Amniotic stem cell (primary cell): ENCODE measurements at regions not wholly inside any gene's neighbourhood (a gene's known extent, or its start where the extent isn't known, plus 50 kb on each side); places are given as distances from the start of the nearest gene placed in this dataset.
"Not testable (repeated sequence)": the region's sequence is repeated elsewhere in the genome, so short reads cannot be mapped to it uniquely, and the experiment has no call there.

Source experiments
- DNase-seq: peaks from one replicate; lab custom pipeline; 2025; lab: John Stamatoyannopoulos, UW

DNA sequence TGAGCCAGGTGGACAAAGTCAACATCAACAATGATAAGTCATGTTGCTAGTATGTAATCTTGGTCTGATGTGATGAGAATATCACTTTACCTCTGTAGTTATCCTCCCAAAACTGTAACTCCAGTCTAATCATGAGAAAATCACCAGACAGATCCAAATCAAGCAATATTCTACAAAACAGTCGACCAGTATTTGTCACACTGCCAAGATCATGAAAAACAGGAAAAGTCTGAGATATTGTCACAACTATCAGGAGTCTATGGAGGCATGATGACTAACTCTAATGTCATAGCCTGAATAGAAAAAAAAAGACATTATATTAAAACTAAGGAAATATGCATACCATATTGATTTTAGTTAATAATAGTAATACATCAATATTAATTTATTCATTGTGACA, 1883.3 kb upstream of the CELF4 start:
- no peak for DNase-seq

DNA sequence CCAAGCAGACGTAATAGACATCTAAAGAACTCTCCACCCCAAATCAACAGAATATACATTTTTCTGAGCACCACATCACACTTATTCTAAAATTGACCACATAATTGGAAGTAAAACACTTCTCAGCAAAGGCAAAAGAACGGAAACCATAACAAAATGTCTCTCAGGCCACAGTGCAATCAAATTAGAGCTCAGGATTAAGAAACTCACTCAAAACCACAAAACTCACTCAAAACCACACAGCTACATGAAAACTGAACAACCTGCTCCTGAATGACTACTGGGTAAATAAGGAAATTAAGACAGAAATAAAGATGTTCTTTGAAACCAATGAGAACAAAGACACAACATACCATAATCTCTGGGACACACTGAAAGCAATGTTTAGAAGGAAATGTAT, 1879.4 kb upstream of the CELF4 start:
- DNase-seq = not testable (repeated sequence)

DNA sequence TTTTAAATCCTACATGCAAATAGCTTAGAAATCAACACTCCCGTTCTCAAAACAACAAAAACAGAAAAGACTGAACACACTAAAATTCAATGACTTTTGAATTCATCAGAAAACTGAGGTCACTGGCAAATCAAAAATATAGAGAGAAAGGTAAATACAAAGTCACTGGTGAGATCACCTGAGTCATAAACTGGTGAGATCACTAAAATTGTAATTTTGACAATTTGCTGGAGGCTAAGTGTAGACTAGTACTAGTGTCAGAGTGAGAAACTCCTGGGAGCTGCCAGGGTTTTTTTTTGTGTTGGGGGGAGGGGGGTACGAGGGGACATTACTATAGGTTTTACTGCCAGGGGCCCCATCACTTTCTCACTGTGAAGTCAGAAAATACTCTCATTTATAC, 1876.0 kb upstream of the CELF4 start:
- DNase-seq = no peak

DNA sequence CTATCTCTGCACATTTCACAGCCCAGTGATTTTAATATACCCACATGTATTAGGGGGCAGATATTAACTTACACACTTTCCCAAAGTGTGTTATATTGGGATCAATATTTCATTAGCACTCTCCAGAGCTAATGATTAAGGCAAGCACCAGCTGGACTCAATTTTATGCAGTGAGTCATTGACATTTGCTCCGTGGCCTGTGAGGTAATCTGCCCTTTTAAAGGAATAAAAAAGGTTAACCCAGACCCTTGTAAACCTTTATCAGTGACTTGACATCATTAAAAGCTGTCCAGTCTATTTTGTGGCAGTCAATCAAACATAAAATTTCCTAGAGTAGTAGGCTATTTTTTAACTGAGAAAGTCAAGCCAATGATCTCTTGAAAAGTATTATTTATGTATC, 1870.4 kb upstream of the CELF4 start:
- DNase-seq = no peak

DNA sequence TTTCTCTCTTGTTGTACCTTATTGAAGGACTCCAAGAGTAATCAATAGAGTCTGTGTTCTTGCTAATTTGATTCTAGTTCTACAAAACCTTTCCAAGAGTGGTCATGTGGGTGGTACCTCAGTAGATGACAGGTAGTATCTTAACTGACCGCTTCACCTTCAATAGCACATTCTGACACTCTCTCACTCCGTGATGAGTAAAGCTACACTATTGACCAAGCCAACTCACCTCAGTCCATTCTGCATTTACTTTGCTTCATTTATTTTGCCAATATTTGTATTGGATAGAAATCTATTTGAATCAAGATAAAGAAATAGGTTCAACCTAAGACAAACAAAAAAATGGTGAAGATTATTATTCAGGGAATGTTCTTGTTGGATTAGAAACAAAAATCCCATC, 1869.6 kb upstream of the CELF4 start:
- no peak for DNase-seq

DNA sequence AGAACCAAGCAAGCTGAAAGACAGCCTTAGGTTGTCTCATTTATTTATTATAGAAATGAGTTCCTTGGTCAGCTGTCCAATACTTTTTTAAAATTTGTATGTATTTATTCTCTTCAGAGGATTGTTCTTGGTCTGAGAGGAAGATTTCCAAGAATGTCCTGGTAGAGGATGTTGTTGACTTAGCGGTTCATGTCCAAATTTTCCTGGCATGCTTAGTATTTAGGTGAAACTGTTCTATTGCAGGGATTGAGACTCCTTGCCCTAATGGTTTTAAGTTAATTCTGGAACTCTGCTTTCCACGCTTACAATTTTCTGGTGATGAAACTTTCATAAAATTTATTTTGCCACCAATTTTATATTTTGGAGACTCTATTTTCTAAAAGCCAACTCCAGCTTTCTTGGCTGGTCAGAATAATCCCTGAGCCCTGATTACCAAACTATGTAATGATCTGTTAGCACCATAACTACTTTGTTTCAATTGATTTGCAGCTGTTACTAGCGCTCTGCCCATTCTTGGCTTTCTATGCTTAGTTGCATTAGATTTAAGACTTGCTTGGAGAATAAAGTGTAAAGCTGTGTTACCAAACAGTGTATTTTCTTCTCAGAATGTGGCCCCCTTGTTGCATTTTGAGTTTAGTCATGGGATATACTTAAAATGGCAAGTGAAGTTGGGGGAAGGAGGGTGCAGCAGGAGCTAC, 1868.8 kb upstream of the CELF4 start:
- DNase-seq = no peak

DNA sequence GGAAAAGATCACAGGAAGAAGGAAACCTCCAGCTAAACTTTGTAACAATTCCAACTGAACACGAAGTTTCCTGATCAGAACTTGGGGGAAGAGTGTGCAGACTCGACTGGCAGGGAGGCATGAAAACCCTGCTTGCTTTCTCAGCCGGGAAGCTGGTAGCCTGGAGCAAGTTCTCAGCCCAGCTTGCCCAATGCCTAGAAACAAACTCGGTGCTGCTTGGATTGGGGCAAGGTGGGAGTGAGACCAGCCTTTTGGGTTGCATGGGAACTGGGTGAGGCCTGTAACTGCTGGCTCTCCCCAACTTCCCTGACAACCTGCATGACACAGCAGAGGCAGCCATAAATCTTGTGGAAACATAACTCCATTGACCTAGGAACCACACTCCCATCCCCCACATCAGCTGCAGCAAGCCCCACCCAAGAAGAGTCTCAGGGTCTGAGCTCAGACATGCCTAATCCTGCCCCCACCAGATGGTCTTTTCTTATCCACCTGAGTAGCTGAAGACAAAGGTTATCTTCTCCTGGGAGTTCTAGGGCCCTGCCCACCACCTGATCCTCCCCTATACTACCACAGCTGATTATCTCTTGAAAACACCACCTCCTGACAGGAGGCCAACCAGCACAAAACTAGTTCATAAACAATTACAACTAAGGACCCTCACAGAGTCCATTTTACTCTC, 1859.7 kb upstream of the CELF4 start:
- DNase-seq = no peak

DNA sequence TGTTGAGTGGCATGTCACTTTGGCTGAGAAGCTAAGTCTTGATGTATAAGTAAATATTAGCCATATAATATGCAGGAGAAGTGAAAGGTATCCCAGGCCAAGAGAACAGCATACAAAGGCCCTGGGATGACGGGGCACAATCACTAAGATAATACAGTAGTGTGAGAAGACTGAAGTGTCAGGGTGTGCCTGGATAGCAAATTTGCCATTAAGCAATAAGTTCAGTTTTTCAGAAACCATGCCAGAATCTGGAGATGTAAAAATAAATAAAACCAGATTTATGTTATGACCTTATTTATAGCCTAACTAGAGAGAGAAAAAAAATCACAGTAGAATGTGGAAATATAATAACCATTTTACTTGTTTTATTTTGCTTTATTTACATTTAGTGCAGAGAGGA, 1858.7 kb upstream of the CELF4 start:
- no peak for DNase-seq

DNA sequence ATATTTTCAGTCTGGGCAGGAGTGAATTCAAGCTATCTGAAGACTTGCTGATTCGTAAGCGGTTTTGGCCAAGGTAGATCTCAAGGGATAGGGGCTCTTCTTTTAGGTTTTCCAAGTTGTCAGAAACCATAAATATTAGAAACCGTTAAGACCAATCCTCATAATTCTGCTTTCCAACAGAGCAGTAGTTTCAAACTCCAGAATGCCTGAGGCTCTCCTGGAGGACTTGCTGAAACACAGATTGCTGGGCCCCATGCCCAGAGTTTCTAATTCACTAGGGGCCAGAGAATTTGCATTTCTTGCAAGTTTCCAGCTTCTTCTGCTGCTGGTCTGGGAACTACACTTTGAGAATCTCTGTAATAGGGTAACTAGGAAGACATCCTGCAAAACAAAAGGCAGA, 1855.7 kb upstream of the CELF4 start:
- no peak for DNase-seq

DNA sequence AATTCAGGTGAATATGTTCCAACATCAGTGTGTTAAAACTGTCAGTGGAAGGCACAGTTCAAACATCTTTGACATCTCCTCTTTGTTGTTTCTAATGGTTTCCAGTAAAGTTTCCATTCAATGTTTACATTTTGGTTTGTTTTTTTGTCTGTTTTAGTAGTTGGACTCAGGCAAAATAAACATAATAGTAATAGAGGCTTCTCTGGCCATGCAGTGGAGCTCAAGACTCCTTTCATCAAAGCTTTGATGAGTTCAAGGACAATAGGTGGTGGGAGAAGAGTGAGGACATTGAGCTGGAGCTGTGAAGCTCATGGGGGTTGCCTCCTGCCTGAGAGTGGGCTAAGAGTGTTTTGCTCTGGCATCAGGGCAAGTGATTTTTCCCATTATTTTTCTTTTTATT, 1853.7 kb upstream of the CELF4 start:
- no peak for DNase-seq

DNA sequence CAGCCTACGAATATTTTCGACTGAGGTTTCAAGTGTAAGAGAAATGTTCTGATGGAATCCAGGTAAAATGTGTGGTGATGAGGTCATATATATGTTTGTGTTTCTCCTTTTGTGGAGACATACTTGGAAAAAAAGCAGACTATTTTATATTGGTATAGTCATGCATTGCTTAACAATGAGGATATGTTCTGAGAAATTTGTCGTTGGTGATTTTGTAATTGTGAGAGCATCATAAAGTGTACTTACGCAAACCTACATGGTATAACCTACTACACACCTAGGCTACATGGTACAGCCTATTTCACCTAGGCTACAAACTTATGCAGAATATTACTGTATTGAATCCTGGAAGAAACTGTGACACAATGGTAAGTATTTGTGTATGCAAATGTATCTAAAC, 1849.9 kb upstream of the CELF4 start:
- DNase-seq = no peak

DNA sequence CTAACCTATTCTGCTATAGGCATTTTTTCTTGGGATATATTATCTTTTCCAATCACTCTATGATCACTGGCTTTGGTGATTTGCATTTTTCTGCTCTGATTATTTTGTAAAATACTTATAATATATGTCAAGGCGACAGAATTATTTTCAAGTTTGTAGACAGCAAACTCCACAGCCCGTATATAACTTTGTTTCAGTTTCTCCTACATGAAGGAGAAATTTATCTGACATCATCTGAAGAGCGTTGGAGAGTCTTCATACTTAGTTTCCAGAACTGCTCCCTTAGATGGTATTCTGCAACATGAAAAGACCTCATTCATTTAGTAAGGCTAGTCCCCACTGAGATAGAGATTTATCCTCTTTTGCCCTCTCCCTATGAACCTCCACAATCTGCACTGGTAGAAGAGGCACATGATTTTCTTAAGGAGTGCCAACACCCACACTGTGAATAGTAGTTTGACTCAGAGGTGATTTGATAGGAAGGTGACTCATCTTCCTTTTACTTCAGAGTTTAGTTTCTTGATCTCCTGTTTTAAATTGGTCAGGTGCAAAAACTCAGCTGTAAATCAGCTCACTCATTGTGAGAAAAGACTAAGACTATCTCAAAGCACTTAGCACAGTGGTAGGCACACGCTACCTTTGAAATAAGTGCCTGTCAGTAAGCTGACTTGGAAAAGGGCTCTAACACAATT, 1848.6 kb upstream of the CELF4 start:
- DNase-seq = no peak

DNA sequence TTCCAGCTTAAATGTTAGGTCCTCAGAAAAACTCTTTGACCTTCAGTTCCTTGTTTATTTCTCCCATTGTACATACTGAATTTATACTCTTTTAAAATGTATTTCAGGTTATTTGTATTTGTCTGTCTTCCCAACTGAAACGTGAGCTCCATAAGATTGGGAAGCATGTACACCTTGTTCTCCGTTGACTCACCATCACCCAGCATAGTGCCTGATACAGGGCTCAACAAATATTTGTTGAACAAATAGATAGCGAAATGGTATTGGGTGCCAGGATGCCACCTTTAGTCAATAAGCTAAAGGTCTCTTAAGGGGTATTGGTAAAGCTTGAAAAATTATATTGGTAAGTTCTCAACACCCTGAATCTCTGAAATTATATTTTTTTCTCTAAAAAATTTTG, 1841.3 kb upstream of the CELF4 start:
- DNase-seq = no peak

DNA sequence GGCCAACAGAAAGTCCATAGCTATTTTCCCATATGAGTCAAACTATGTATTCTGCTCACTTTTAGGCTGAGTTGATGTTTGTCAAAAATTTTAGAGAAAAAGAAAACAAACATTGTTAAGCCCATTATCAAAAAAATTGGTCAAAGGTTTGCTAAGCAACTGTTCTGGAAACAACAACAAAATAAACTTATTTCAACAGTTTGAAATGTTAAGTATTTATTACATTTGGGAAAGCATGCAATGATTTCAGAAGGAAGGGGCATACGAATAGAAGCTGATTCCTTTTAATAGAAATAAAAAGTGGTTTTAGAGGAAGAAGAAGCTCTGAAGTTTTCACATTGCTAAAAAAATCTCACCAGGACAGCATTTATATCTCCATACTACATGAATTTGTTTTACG, 1837.5 kb upstream of the CELF4 start:
- no peak for DNase-seq

DNA sequence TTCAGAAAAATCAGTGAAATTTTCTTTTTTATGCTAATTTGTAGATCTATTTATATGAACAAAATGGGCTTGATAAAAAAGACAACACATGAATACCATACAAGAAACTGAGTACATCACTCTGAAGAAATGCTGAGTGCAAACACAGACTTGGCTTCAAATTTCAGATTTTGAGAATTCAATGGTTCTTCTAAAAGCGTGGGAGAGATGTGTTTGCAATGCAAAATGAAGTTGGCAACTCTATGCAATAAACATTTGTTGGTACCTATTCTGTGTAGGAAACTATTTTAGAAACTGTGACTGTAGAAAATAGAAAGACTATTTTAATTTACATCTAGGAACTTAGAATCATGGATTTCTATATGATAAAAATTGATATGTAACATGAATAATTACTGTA, 1834.1 kb upstream of the CELF4 start:
- no peak for DNase-seq

DNA sequence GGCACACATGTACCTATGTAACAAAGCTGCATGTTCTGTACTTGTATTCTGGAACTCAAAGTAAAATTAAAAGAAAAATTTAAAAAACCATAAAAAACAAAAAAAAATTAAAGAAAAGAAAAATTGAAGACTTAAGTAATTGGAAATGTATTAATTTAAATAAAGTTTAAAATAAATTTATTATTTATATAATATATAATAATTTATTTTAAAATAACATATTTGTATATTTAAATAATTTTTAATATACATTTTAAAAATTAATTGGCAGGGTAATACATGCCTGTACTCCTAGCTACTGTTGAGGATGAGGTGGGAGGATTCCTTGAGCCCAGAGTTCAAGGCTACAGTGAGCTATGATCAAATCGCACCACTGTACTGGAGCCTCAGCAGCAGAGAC, 1830.6 kb upstream of the CELF4 start:
- no peak for DNase-seq

DNA sequence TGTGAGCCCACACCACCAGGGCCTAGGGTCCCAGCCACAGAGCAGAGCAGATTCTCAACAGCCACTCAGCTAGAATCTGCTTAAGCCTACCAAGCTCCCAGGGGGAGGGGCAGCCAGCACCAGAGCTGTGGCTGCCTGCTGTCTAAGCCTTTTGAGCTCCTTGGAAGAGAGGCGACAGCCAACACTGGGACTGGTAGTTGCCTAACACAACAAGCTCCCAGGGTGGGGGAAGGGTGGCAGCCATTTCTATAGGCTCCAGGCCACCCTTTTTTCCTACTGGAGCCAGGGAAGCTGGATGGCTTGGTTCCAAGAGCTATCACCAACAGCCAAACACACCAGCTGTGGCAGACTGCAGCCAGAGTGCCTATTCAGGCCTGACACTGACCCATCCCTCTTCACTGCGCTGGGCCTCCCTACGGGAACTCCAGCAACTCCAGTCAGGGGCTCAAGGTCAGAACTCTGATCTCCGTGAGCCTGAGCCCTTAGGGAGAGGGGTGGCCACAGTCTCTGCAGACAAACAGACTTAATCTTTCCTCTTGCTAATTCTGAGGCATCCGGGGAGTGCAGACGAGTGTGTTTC, 1824.3 kb upstream of the CELF4 start:
- no peak for DNase-seq

DNA sequence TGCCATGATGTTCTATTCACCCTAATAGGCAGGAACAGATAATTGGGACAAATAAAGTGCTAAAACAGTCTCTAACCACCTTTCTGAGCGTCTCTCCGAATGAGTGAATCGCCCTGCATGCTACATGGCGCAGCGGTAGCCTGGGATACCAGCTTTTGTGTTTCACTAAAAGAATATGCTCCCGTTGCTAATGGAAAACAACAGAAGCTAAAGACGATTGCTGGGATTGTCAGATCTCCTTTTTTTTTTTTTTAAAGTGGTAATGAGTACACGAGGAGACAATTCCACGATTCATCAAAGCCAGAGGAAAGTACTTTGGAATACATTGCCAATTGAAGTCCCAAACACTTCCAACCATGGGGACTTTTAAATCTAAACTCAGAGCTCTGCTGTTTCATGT, 1815.3 kb upstream of the CELF4 start:
- no peak for DNase-seq

DNA sequence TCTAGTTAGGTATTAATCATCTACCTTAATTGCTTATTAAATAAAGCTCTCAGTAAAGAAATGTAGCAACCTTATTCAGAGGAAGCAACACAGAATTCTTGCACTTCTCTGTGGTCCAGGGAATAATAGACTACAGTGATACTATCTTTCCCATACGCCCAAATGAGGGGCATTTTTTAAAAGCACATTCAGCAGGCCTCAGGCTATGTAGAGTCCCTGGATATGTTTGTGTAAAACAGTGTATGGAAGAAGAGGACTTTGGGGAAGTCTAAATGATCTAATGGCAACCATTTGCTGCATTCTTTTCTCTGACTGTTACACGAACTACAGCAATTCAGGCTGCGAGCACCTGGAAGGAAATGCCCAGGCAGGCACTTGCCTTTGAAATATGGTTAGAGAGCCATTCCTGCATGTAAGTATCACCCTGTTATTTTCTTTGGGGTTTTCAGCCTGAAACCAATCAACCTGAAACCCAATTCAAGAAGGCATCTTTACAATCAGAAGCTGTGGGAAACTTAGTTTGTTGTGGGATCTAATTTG, 1814.7 kb upstream of the CELF4 start:
- no peak for DNase-seq

DNA sequence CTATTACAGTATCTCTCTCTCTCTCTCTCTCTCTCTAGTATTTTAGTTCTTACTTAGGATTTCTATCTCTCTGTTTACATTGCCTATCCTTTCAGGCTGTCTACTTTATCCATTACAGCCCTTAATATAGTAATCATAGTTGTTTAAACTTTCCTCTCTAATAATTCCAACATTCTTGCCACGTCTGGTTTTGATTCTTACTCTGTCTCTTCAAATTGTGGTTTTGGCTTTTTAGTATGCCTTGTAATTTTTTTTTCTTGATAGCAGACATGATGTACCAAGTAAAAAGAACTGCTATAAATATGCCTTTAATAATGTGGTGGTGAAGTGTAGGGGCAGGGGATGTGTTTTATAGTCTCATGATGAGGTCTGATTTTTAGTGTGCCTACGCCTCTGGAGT, 1809.5 kb upstream of the CELF4 start:
- no peak for DNase-seq

DNA sequence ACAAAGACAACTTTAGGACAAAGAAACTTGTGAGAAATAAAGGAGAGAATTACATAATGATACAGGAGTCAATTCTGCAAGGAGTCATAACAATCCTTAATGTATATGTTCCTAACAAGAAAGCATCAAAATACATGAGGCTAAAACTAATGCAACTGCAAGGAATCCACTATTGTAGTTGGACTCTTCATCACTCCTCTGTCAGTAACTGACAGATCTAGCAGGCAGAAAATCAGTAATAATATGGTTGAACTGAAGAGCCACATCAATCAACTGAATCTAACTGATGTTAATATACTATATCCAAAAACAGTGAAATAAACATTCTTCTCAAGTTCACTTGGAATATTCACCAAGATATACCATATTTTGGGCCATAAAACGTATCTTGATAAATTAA, 1806.4 kb upstream of the CELF4 start:
- no peak for DNase-seq

DNA sequence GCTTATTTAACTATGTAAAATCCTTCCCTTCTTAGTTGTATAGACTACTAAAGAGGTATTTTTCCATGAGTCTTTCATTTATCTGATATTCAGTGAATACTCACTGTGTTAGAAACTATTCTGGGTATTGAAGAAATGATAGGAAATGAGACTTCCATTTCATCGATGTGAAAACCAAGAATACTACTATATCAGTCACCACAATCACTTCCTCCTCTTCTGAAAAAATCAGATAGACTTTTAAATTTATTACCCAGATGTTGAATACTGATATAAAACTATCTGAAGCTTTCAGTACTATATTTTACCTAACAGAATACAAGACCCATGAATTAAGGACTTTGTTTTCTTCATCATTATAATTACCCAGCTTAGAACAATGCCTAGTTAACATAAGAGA, 1801.1 kb upstream of the CELF4 start:
- no peak for DNase-seq
